Fibroblast of the aortic adventitia (primary cell): ENCODE measurements at regions not wholly inside any gene's neighbourhood (a gene's known extent, or its start where the extent isn't known, plus 50 kb on each side); places are given as distances from the start of the nearest gene placed in this dataset.

ENCODE experiments used
- DNase-seq: peaks from one replicate; pipeline ENCODE4 v3.0.0-alpha.2; 2010; ENCODE audit warnings: low read depth
- H3K4me3 ChIP-seq: 2 replicates; pipeline ENCODE4 v1.5.1; 2011; ENCODE audit warnings: low read depth, mild to moderate bottlenecking, control low read depth, low read length, moderate library complexity
- TF ChIP-seq, protein P1 (sequence below): IDR thresholded peaks from 2 replicates; pipeline ENCODE4 v1.5.1; 2011; ENCODE audit warnings: mild to moderate bottlenecking, low read length, control low read depth, inconsistent platforms; ENCODE audit not compliant: insufficient read depth

DNA sequence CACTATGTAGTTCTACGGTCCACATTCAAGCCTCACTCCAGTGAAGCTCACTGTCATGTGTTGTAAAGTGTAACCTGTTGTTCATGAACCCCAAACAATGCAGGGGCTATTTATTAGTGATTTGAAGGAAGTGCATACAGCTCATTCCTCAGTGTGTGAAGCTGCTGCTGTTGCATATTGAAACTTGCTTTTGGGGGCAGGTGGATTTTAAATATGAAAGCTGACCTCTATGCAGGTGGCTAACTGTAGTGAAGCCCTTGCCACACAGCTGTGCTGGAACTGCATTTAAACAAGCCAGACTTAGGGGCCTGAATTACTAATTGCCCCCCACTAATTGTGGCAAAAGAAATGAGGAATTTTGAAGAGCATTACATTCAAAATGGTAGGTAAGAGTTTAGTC, 226.3 kb downstream of the ATP23 start:
- no peak for DNase-seq
- TF ChIP-seq, protein P1, sequence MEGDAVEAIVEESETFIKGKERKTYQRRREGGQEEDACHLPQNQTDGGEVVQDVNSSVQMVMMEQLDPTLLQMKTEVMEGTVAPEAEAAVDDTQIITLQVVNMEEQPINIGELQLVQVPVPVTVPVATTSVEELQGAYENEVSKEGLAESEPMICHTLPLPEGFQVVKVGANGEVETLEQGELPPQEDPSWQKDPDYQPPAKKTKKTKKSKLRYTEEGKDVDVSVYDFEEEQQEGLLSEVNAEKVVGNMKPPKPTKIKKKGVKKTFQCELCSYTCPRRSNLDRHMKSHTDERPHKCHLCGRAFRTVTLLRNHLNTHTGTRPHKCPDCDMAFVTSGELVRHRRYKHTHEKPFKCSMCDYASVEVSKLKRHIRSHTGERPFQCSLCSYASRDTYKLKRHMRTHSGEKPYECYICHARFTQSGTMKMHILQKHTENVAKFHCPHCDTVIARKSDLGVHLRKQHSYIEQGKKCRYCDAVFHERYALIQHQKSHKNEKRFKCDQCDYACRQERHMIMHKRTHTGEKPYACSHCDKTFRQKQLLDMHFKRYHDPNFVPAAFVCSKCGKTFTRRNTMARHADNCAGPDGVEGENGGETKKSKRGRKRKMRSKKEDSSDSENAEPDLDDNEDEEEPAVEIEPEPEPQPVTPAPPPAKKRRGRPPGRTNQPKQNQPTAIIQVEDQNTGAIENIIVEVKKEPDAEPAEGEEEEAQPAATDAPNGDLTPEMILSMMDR, result no peak
- H3K4me3 ChIP-seq, result no peak overlapping the region

DNA sequence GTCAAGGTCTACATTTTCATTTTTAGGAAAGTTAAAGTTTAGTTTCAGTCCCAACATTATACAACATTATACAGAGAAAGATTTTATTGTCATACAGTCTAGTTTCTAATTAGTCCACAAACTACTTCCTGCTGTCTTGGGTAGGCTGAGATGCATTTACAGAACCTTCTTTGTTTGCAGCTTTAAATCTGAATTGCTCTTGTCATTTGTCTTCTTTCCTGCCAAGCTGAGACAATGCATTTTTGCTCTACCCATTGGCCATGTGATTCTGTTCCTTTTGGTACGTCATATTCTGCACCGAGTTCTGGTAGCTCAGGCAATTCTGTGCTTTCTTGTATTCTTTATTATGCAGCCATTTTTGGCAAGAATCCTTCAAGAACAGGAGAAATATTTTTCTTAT, 228.5 kb downstream of the ATP23 start:
- H3K4me3 ChIP-seq, result no peak overlapping the region
- TF ChIP-seq, protein P1, result no peak
- DNase-seq, result no peak

DNA sequence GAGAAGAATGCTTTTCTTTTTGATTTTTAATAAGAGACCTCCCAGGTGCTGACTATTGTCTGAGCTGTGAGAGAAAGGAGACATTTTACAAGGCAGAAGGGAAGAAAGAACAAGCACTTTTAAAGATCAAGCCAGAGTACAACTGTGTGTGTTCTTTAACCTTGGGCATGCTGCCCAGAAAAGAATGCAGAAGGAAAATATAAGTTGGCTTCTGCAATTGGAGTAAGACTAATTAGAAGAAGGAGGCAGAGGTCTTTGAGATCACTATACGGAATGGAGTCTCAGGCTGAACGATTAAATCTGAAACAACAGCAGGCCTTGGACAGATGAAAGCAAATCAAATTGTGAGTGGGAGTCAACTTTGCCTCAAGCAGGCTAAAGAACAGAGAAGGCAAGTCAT, 230.5 kb downstream of the ATP23 start:
- DNase-seq, result peak; percentile 27
- H3K4me3 ChIP-seq, result no peak overlapping the region
- TF ChIP-seq, protein P1, result no peak

DNA sequence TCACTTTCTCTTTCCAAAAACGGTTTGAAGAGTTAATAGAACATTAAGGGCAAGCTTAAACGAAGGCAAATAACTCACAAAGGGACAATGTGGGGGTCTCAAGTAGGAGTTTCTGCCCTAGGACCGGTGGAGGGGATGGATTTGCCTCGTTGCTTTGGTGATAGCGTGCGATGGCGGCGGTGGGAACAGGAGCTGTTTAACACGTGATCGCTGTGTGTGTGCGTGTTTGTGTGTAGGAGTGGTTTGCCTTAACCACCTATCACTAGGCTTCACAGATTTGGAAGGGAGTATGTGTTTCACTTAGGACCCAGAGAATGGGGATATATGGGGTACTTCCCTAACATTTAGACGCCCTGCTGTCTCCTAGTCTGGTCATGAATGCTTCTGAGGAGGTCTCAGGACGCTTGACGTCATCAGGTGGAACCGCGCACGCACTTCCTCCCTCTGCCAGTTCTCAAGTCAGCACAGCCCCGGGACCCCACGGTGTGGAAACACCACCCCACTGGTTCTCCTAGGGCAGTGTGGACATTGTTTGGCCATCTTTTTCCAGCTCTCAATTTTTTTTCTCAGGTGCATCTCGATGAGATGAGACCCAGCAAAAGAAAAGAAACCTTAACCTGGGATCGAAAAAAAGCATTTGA, 231.2 kb downstream of the ATP23 start:
- TF ChIP-seq, protein P1, result no peak
- DNase-seq, result no peak
- no peak overlapping the region for H3K4me3 ChIP-seq

DNA sequence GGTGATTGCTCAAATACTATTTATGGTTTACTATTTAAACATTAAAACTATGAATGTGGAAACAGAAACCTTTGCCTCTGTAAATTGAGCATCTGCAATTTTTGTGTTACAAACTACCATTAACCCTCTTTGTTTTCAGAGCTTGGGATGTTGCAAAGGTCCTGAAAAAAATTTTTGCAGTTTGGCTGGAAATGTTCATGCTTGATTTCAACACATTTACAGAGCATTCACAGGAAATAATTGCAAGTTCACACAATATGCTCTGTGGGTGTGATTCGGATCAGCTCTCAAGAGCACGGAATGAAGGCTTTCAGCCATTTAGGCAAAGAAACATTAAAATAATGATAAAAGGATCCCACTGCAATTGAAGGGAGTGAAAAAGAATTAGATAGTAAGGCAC, 232.9 kb downstream of the ATP23 start:
- DNase-seq, result no peak
- H3K4me3 ChIP-seq, result no peak overlapping the region
- TF ChIP-seq, protein P1, result no peak

DNA sequence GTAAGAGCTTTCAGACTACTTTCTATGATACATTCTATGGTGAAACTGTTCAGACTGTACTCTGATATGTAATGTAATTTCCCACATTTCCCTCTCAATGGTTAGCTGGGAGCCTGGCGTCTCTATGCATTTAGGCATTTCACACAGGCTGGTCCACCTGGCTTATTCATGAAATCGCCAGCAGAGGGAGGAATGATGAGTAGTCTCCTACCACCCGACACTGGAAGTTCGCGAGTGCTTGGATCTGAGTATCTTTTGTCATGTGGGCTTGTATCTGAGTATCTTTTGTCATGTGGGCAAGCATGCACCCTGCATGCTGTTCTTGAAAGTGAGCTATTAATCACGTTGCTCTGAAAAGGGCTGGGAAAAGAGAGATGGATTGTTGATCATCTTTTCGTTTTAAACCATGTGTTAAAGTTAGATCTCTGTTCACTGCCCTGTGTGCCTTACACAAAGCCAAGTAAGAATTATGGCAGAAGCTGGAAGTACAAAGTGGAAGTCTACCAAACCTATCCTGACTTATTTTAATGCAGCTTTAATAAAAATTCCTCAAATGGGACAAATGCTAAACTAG, 235.0 kb downstream of the ATP23 start:
- TF ChIP-seq, protein P1, result peak; percentile 32
- H3K4me3 ChIP-seq, result no peak overlapping the region
- DNase-seq, result peak; percentile 5

DNA sequence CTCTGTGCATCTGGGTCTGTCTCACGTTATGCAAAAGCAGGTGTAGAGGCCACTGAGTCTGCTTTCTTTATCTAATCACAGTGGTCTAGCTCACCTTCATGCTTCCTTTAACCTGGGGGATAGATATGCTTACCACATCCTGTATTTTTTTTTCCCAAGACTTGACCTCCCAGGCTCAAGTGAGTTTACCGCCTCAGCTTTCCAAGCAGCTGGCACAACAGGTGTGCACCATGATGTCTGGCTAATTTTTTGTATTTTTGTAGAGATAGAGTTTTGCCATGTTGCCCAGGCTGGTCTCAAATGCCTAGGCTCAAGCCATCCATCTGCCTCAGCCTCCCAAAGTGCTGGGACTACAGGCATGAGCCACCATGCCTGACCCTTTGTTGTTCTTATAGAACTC, 236.0 kb downstream of the ATP23 start:
- TF ChIP-seq, protein P1, result no peak
- no peak overlapping the region for H3K4me3 ChIP-seq
- DNase-seq, result no peak
